T-cell (primary cell): ENCODE measurements at regions not wholly inside any gene's neighbourhood (a gene's known extent, or its start where the extent isn't known, plus 50 kb on each side); places are given as distances from the start of the nearest gene placed in this dataset.

Experiments used
- ATAC-seq, 4 experiments: fragments of 200-7000 bp in 3 of 4; fragments of 150-1000 bp in 1 of 4; cut with Tn5 transposase; replicated peaks in 1 of 4; 1 replicate in 3 of 4; 2 replicates in 1 of 4; pipeline ENCODE4 v1.10.0; 2021; ENCODE audit warnings: moderate library complexity in 3 of 4, mild to moderate bottlenecking in 2 of 4, moderate number of reproducible peaks in 1 of 4
- CTCF ChIA-PET, 2 donors: fragments of 300-600 bp; sonication (Branson Sonifier 250); formaldehyde crosslinking; loops; one replicate each; lab custom pipeline; 2022; ENCODE audit warnings: antibody characterized with exemption in 2 of 2; lab: Charles Lee
- POLR2A ChIA-PET, 2 donors: fragments of 300-600 bp; sonication (Branson Sonifier 250); formaldehyde crosslinking; loops; one replicate each; lab custom pipeline; 2022; ENCODE audit warnings: antibody characterized with exemption in 2 of 2; lab: Charles Lee
- DNase-seq, 35 experiments: peaks; one replicate each; pipeline versions ENCODE4 v3.0.0 to v3.0.0-alpha.2; 2013 to 2023
- H3K27ac ChIP-seq: one replicate; pipeline ENCODE4 v1.5.1; 2013; ENCODE audit warnings: low read length
- H3K27me3 ChIP-seq, 2 experiments: replicated peaks in 1 of 2; 1 replicate in 1 of 2; 2 replicates in 1 of 2; pipeline versions ENCODE4 v1.6.1 to v1.7.0; 2013; ENCODE audit warnings: low read length in 1 of 2, mixed read lengths in 1 of 2; ENCODE audit not compliant: control insufficient read depth in 2 of 2, insufficient read depth in 2 of 2; ENCODE audit errors: extremely low read depth in 1 of 2
- H3K36me3 ChIP-seq, 2 donors: 1 replicate in 1 of 2; 2 replicates in 1 of 2; pipeline versions ENCODE4 v1.6.1 to v1.7.0; 2013; ENCODE audit warnings: low read length in 1 of 2; ENCODE audit not compliant: control insufficient read depth in 2 of 2, insufficient read depth in 1 of 2; ENCODE audit errors: extremely low read depth in 1 of 2
- H3K4me1 ChIP-seq, 2 experiments: 1 replicate in 1 of 2; 2 replicates in 1 of 2; pipeline versions ENCODE4 v1.6.1 to v1.7.0; 2013; ENCODE audit warnings: low read length in 2 of 2, mixed read lengths in 1 of 2; ENCODE audit not compliant: insufficient read depth in 2 of 2, control insufficient read depth in 1 of 2; ENCODE audit errors: extremely low read depth in 1 of 2
- H3K4me3 ChIP-seq, 2 donors: 1 replicate in 1 of 2; 2 replicates in 1 of 2; pipeline versions ENCODE4 v1.5.1 to v1.7.0; 2013; ENCODE audit warnings: mild to moderate bottlenecking in 2 of 2, low read length in 1 of 2, moderate library complexity in 1 of 2; ENCODE audit not compliant: control insufficient read depth in 1 of 2; ENCODE audit errors: extremely low read depth in 1 of 2
- H3K9me3 ChIP-seq: 2 replicates; pipeline ENCODE4 v1.7.0; 2013
- H3K27ac Mint-ChIP-seq, 2 donors: one replicate each; pipeline ENCODE4 v1.8.0; 2020 to 2021; ENCODE audit warnings: mild to moderate bottlenecking in 2 of 2, mixed read lengths in 2 of 2
- H3K27me3 Mint-ChIP-seq, 2 donors: one replicate each; pipeline ENCODE4 v1.8.0; 2021 to 2022; ENCODE audit warnings: mixed read lengths in 2 of 2
- H3K36me3 Mint-ChIP-seq: one replicate; pipeline ENCODE4 v1.8.0; 2021; ENCODE audit warnings: mixed read lengths
- H3K4me1 Mint-ChIP-seq, 3 donors: one replicate each; pipeline ENCODE4 v1.8.0; 2020 to 2022; ENCODE audit warnings: mixed read lengths in 3 of 3, mild to moderate bottlenecking in 1 of 3
- H3K4me3 Mint-ChIP-seq, 3 donors: one replicate each; pipeline ENCODE4 v1.8.0; 2020 to 2022; ENCODE audit warnings: mild to moderate bottlenecking in 3 of 3, mixed read lengths in 3 of 3, moderate library complexity in 3 of 3
- H3K9me3 Mint-ChIP-seq, 3 donors: one replicate each; pipeline ENCODE4 v1.8.0; 2020 to 2022; ENCODE audit warnings: mixed read lengths in 3 of 3
- WGBS: methylation state at CpG from one replicate; pipeline ENCODE4 v1.1.5; 2013; ENCODE audit warnings: missing lambda C conversion rate; ENCODE audit not compliant: insufficient coverage; 5-methylcytosine and 5-hydroxymethylcytosine counted together

DNA sequence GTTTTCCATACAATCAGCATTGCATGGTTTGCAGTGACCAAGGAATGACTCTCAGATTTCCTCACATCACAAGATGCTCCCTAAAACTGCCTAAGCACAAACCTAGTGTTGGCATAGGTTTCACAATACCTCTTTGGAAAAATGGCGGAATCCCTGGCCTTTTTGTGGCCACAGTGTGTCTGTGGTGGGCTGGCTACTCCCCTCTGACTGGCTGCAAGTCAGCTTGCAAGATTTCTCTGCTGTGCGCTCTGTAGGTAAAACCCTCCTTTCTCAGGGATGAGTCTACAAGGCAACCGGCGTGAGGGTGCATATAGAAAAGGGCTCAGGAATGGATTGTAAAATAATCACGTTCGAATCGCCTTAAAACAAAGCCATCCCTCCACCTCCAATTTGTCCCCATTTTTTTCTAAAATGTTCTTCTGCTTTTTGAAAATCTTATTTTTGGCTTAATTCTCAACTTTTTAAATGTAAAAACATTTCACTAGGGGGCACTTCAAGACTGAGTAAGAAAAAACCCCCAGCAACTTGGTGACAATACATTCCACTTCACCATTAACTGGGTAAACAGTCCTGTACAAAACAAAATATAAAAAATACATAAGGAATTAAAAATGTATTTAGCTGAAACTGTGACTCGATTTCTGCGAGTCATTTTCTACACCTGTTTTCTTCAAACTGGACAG, 235.6 kb downstream of the STIM2 start:
- Histone ChIP-seq H3K9me3 (no peaks in the 10 kb centered on the region), H3K4me1 (no peaks in the 10 kb centered on the region), H3K27ac (no peak overlapping the region), H3K36me3 (no peaks in the 10 kb centered on the region), H3K27me3 (peaks cover 0 to 9% of the 10 kb centered on the region in 2 experiments), H3K4me3 (no peak overlapping the region)
- peaks cover 0 to 3% (median 0%) of the 10 kb centered on the region in 3 donors for H3K9me3 Mint-ChIP-seq
- peaks cover 9 to 19% of the 10 kb centered on the region in 2 donors for H3K27me3 Mint-ChIP-seq
- ATAC-seq (no peak), DNase-seq (no peak)
- H3K4me3 Mint-ChIP-seq: no peak overlapping the region
- no peaks in the 10 kb centered on the region for H3K4me1 Mint-ChIP-seq
- no peaks in the 10 kb centered on the region for H3K36me3 Mint-ChIP-seq
- 62% methylated on average over 4 of the region's 9 CpGs for WGBS
- H3K27ac Mint-ChIP-seq: no peak overlapping the region
- CTCF ChIA-PET: no interaction called here
- POLR2A ChIA-PET: no interaction called here

DNA sequence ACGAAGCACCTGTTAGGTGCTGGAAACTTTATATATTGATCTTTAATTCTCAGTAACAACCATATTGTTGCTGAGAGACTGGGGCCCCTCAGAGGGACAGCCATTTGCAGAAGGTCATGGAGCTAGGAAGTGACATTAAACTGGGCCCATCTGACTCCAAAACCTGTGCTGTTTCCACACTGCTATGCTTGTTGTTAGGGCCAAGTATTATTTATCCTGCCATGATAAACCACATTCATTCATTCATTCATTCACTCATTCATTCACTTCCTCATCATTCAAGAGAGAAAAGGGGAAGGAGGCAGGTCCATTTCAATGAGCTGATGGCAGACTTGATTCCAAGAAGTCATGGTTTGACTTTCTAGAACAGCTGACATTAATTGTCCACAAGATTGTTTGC, 237.4 kb downstream of the STIM2 start:
- Histone ChIP-seq H3K4me3 (no peak overlapping the region), H3K27ac (no peak overlapping the region), H3K9me3 (no peaks in the 10 kb centered on the region), H3K27me3 (peaks cover 0 to 12% of the 10 kb centered on the region in 2 experiments), H3K36me3 (no peaks in the 10 kb centered on the region), H3K4me1 (no peaks in the 10 kb centered on the region)
- peaks cover 0 to 3% (median 0%) of the 10 kb centered on the region in 3 donors for H3K9me3 Mint-ChIP-seq
- no peaks in the 10 kb centered on the region for H3K4me1 Mint-ChIP-seq
- peaks cover 16 to 18% of the 10 kb centered on the region in 2 donors for H3K27me3 Mint-ChIP-seq
- WGBS: no CpG with 5 or more reads among the region's 1 CpG
- ChIA-PET POLR2A (no interaction called here), CTCF (no interaction called here)
- DNase-seq (no peak), ATAC-seq (no peak)
- no peak overlapping the region for H3K27ac Mint-ChIP-seq
- H3K4me3 Mint-ChIP-seq: no peak overlapping the region
- no peaks in the 10 kb centered on the region for H3K36me3 Mint-ChIP-seq

DNA sequence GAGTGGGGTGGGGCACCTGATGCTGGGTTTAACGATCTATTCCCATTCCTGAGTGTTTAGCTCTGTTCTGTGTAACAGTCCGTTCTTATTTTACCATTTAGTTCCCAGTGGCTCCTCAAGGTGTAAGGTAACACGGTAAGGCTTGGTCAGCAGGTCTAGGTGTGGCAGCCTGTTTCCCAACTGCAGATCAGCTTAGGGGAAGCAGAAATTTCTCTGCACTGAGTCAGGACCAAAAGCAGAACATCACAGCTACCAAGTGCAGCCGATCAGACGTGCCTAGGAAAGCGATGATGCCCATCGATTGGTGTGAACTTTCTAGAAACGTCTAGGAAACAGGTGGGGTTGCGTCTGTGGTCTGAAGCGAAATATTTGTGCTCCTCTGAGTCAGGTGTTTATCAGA, 240.1 kb downstream of the STIM2 start:
- H3K27me3 Mint-ChIP-seq: peaks cover 22 to 29% of the 10 kb centered on the region in 2 donors
- H3K27ac Mint-ChIP-seq: no peak overlapping the region
- WGBS: 85% methylated on average over 10 of the region's 10 CpGs
- no peak overlapping the region for H3K27ac ChIP-seq
- DNase-seq: no peak
- H3K36me3 Mint-ChIP-seq: no peaks in the 10 kb centered on the region
- peaks cover 0 to 13% of the 10 kb centered on the region in 2 experiments for H3K27me3 ChIP-seq
- H3K4me3 ChIP-seq: no peak overlapping the region
- no peaks in the 10 kb centered on the region for H3K36me3 ChIP-seq
- no peaks in the 10 kb centered on the region for H3K9me3 ChIP-seq
- H3K9me3 Mint-ChIP-seq: peaks cover 0 to 3% (median 0%) of the 10 kb centered on the region in 3 donors
- no peak overlapping the region for H3K4me3 Mint-ChIP-seq
- ChIA-PET POLR2A (no interaction called here), CTCF (interaction anchor here in 1 of 2 donors (1.0 kb wide), 1 partner anchor 15 kb away, joined by 6 read pairs; no protein-coding TSS in a partner anchor)
- no peaks in the 10 kb centered on the region for H3K4me1 Mint-ChIP-seq
- ATAC-seq: no peak
- no peaks in the 10 kb centered on the region for H3K4me1 ChIP-seq

DNA sequence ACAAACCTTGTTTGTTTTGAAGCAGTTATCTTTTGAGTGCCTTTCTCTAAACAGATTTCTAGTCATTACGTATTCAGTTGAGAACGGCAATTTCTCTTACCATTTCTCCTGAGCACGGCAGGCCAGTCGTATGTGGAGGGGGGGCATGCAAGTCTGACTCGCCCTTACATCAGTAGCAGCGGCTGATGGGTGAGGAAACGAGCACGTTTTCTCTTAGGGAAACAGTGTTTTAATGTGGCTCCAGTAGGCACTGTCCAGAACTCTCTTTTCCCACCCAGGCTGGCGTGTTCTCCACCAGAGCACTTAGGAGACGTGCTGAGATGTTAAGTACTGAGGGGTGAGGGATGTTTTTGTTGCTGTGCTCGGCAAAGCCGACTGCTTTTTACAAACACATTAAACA, 240.5 kb downstream of the STIM2 start:
- Histone ChIP-seq H3K27ac (no peak overlapping the region), H3K27me3 (peaks cover 0 to 13% of the 10 kb centered on the region in 2 experiments), H3K4me1 (no peaks in the 10 kb centered on the region), H3K4me3 (no peak overlapping the region), H3K36me3 (no peaks in the 10 kb centered on the region), H3K9me3 (no peaks in the 10 kb centered on the region)
- H3K4me3 Mint-ChIP-seq: no peak overlapping the region
- no peaks in the 10 kb centered on the region for H3K36me3 Mint-ChIP-seq
- ChIA-PET CTCF (no interaction called here), POLR2A (interaction anchor here in 1 of 2 donors (0.7 kb wide), 1 partner anchor 1276 kb away, joined by 4 read pairs; no protein-coding TSS in a partner anchor)
- H3K4me1 Mint-ChIP-seq: no peaks in the 10 kb centered on the region
- peaks cover 0 to 3% (median 0%) of the 10 kb centered on the region in 3 donors for H3K9me3 Mint-ChIP-seq
- no peak for DNase-seq
- ATAC-seq: no peak
- H3K27me3 Mint-ChIP-seq: peaks cover 23 to 29% of the 10 kb centered on the region in 2 donors
- H3K27ac Mint-ChIP-seq: no peak overlapping the region
- WGBS: 80% methylated on average over 1 of the region's 12 CpGs

DNA sequence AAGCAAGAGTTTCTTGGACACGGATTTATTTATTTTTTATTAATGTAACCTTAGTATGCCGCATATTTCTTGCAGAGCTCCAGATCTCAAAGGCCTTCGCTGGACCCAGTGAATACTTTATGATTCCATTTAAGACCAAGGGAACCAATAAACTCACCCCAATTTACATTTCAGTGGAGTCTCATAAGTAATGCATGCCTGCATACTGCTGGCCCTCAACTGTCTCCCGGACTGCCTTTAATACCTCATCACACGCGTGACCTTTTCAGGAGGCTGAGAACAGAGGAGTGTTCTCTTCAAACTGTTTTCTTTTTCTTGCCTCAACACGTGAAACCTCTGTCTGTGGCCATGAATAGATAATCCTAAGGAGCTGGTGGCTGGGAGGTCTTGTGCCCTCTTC, 240.9 kb downstream of the STIM2 start:
- CTCF ChIA-PET: no interaction called here

GRCh38 chr4:27111627-27112026, 251.0 kb downstream of the STIM2 start:
- H3K9me3 Mint-ChIP-seq: peaks cover 0 to 3% (median 0%) of the 10 kb centered on the region in 3 donors
- H3K27ac Mint-ChIP-seq: no peak overlapping the region
- H3K27me3 Mint-ChIP-seq: peaks cover 0 to 3% of the 10 kb centered on the region in 2 donors
- no CpG with 5 or more reads among the region's 3 CpGs for WGBS
- Histone ChIP-seq H3K27me3 (peaks cover 0 to 2% of the 10 kb centered on the region in 2 experiments), H3K4me1 (no peaks in the 10 kb centered on the region), H3K36me3 (no peaks in the 10 kb centered on the region), H3K4me3 (no peak overlapping the region), H3K27ac (no peak overlapping the region), H3K9me3 (no peaks in the 10 kb centered on the region)
- H3K36me3 Mint-ChIP-seq: no peaks in the 10 kb centered on the region
- ChIA-PET POLR2A (interaction anchor here in 1 of 2 donors (0.6 kb wide), 1 partner anchor 606 kb away, joined by 3 read pairs; no protein-coding TSS in a partner anchor), CTCF (no interaction called here)
- no peak for ATAC-seq
- H3K4me3 Mint-ChIP-seq: no peak overlapping the region
- DNase-seq: no peak
- no peaks in the 10 kb centered on the region for H3K4me1 Mint-ChIP-seq

More for the DNA sequence above, 240.9 kb downstream of the STIM2 start:
- Mint-ChIP-seq H3K36me3 (no peaks in the 10 kb centered on the region), H3K4me3 (no peak overlapping the region), H3K9me3 (peaks cover 0 to 3% (median 0%) of the 10 kb centered on the region in 3 donors), H3K27me3 (peaks cover 23 to 29% of the 10 kb centered on the region in 2 donors), H3K27ac (no peak overlapping the region), H3K4me1 (no peaks in the 10 kb centered on the region)
- peaks cover 0 to 13% of the 10 kb centered on the region in 2 experiments for H3K27me3 ChIP-seq
- no peaks in the 10 kb centered on the region for H3K9me3 ChIP-seq
- H3K27ac ChIP-seq: no peak overlapping the region
- 80% methylated on average over 1 of the region's 7 CpGs for WGBS
- no peak for DNase-seq
- H3K4me3 ChIP-seq: no peak overlapping the region
- H3K4me1 ChIP-seq: no peaks in the 10 kb centered on the region
- POLR2A ChIA-PET: interaction anchor here (0.5 to 0.7 kb wide), 2 partner anchors 13 to 1276 kb away, joined by 4 read pairs; no protein-coding TSS in a partner anchor
- no peaks in the 10 kb centered on the region for H3K36me3 ChIP-seq
- no peak for ATAC-seq
